NOMO-1 (cell line): ENCODE measurements at regions not wholly inside any gene's neighbourhood (a gene's known extent, or its start where the extent isn't known, plus 50 kb on each side); places are given as distances from the start of the nearest gene placed in this dataset.
"Not testable (repeated sequence)": the region's sequence is repeated elsewhere in the genome, so short reads cannot be mapped to it uniquely, and the experiment has no call there.

Source experiments
- DNase-seq, 2 experiments: peaks; one replicate each; lab custom pipeline; 2025; ENCODE audit not compliant: unreplicated experiment in 2 of 2; lab: John Stamatoyannopoulos, UW

- no peak for DNase-seq
Measured at GRCh38 chr14:23894362-23895052, 59.1 kb upstream of the DHRS4 start.

DNA sequence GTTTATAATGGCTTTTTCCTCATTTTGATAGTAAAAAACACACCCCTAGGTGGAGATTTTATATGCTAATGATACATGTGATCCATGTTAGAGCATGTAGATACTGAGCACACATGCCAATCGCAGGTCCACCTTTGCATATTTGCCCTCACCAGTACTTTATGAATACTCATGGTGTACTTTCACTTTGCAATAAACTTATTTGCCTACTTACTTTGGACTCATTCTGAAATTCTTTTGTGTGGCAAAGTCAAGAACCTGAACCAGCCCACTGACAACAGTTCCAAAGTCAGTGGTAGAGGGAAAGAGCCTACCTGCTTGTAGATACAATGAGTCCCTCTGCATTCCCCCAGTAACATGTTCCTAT, 58.5 kb upstream of the DHRS4 start:
- no peak for DNase-seq

DNA sequence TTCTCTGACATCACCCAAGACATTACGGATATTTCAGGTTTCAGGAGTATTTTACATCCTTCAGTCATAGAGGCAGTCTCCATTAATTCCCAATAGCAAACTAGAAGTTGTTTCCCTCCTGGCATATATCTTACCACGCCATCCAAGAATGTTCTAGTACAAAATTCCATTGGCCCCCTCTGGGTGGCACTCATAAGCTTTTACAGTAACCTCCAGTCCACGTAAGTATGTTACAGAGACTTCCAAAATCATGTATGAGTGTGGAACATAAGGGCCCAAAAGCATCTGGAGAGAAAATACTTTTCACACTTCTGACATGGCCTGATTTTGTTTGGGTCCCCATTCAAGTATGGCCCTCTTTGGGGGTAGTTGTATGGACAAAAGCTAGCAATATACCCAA, 58.1 kb upstream of the DHRS4 start:
- DNase-seq: no peak

- DNase-seq: no peak
Measured at GRCh38 chr14:23896609-23897153, 56.9 kb upstream of the DHRS4 start.

- DNase-seq: not testable (repeated sequence)
Measured at GRCh38 chr14:23897291-23897690, 56.3 kb upstream of the DHRS4 start.

GRCh38 chr14:23898359-23898758, 55.2 kb upstream of the DHRS4 start:
- not testable (repeated sequence) for DNase-seq

DNA sequence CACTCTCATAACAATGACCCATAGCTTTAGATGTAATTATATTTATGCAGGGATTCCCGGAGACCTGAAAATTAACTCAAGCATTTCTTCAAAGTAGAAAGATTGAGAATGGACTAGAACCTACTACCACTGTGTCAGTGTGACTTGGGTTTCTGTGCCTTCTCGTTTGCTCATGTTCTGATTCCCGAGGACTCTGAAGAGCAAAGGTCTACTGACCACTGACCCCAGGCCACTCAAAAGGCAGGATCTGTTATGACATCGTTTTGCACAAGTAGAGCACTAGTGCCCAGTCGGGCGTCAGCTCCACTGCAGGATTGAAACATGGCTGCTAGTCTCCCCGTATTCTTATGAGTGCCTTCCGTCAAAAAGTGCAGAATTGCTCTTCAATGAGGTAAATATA, 53.8 kb upstream of the DHRS4 start:
- no peak for DNase-seq

DNA sequence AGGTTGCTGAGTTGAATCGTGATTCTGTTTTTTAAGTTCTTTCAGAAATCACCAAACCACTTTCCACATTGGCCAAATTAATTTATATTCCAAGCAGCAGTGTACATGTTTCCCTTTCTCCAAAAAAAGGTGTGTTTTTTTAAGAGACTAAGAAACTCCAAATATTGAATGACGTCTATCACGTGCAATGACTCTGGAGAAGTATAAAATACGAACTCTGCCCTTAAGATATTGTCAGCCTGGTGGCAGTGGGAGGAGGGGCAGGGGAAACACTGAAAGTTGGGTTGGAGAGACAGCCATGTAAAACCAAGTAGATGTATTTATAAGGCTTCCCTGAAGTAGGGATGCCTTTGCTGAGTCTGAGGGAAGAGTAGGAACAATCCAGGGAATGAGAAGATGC, 50.1 kb upstream of the DHRS4 start:
- DNase-seq: no peak
